Renal cortex interstitium (tissue), 11 donors: ENCODE measurements at regions not wholly inside any gene's neighbourhood (a gene's known extent, or its start where the extent isn't known, plus 50 kb on each side); places are given as distances from the start of the nearest gene placed in this dataset.
A peak's percentile ranks its signal among the peaks of the same experiment; 100 is the strongest.
"Not testable (repeated sequence)": the region's sequence is repeated elsewhere in the genome, so short reads cannot be mapped to it uniquely, and the experiment has no call there.

ENCODE experiments used
- DNase-seq, 11 donors: peaks; one replicate each; pipeline ENCODE4 v3.0.0-alpha.2; 2013; ENCODE audit warnings: low read depth in 9 of 11, low spot score in 4 of 11; ENCODE audit errors: extremely low read depth in 1 of 11

DNA sequence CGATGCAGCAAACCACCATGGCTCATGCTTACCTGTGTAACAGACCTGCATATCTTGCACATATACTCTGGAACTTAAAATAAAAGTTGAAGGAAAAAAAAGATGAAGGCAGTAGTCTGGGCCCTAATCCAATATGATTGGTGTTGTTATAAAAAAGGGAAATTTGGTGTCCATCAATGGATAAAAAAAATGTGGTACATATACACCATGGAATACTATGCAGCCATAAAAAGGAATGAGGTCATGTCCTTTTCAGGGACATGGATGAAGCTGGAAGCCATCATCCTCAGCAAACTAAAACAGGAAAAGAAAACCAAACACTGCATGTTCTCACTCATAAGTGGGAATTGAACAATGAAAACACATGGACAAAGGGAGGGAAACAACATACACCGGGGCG is 74.1 kb upstream of the GPR101 start:
- DNase-seq = not testable (repeated sequence)

DNA sequence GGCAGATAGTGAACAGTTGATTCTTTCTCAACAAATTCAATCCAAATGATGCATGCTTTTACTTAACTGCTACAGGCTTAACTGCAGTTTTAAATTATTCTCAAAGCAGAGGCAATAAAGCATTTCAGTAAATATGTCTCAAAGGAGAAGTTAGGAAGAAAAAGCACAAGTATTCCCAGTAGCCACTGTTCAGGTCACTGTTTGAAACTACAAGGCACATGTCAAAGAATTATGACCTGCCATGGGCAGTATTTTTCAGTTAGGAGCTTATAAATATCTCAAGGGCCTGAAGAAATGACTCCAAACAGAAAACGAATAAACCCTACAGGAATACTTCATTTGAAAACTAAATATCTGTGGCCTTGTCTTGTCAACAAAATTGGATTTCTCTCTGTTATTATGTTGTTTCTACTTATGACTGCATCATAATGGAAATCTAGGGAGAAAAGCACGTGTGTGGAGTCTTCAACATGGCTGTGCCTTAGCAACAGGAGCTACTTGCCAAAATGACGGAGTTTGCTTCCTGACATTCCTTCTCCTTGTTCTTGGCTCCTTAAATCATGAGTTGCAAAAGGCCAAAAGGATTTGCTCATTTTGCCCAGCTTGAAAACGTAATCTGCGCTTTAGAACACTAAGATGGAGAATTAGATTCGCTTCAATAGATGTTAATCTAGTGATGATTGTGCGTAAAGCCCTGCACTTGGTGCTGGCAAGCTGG is 67.6 kb upstream of the GPR101 start:
- peak in 1 of 11 donors; percentile 7 for DNase-seq
